HepG2 (cell line): ENCODE measurements at regions not wholly inside any gene's neighbourhood (a gene's known extent, or its start where the extent isn't known, plus 50 kb on each side); places are given as distances from the start of the nearest gene placed in this dataset.

Experiments used
- ATF7 ChIP-seq, 2 experiments: fragments of 450-650 bp in 1 of 2; sonication (generic) in 1 of 2; formaldehyde crosslinking in 1 of 2; IDR thresholded peaks; 2 replicates each; pipeline versions ENCODE4 v1.4.0 to v1.6.1; 2016 to 2020; ENCODE audit warnings: antibody characterized with exemption in 1 of 2, mild to moderate bottlenecking in 1 of 2, missing genetic modification reagents in 1 of 2
- ELF1 ChIP-seq: sonication (generic); formaldehyde crosslinking; IDR thresholded peaks from 2 replicates; pipeline ENCODE4 v1.4.0; 2020; ENCODE audit warnings: missing genetic modification reagents
- TAF1 ChIP-seq: sonication (generic); formaldehyde crosslinking; IDR thresholded peaks from 2 replicates; pipeline ENCODE4 v1.4.0; 2020; ENCODE audit warnings: missing genetic modification reagents
- TEAD2 ChIP-seq: sonication (generic); formaldehyde crosslinking; IDR thresholded peaks from 2 replicates; pipeline ENCODE4 v1.9.0; 2021; ENCODE audit warnings: missing genetic modification reagents
- YY1 ChIP-seq: IDR thresholded peaks from 2 replicates; pipeline ENCODE4 v1.6.1; 2011; ENCODE audit warnings: low read length, low read depth, moderate library complexity, mild to moderate bottlenecking; ENCODE audit not compliant: insufficient read depth, insufficient replicate concordance

DNA sequence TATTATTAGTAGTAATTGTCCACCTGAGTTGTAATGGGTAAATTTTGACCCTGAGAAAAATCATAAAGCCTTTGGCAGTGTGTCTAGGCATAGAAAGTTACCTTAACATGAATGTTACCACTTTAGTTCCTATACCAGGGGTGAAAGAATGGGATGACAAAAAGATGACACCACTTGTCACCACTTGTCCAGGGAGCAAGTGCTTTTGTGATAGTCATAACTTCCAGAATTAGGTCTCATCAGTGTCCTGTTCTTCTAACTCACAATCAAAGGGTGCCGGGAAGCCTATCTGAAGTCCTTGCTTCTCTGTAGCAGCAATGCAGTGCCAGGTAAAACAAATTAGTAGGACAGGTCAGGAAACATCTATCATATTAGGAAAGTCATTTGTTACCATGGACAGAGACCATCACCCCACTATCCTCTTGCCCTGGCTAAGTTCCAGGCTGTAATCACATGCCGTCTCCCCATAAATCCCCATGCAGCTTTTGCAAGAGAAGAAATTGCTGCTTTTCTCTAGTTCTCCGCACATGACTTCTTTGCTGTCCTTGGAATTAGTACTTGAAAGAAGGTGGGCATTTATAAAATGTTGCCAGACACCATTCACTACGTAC is 156.5 kb upstream of the SGCD start:
- no peak for TF ChIP-seq TAF1 (CRISPR knock-in tag)
- no peak for TF ChIP-seq ATF7 (IDR thresholded peaks at IDR 0.05)
- TF ChIP-seq ATF7 (CRISPR knock-in tag; IDR thresholded peaks at IDR 0.05): no peak
- no peak for TF ChIP-seq TEAD2
- TF ChIP-seq YY1: no peak
- TF ChIP-seq ELF1 (CRISPR knock-in tag): no peak
